Thoracic aorta (tissue), 2 donors: ENCODE measurements at regions not wholly inside any gene's neighbourhood (a gene's known extent, or its start where the extent isn't known, plus 50 kb on each side); places are given as distances from the start of the nearest gene placed in this dataset.

ENCODE experiments used
- ATAC-seq: fragments of 150-250 bp; one replicate; pipeline ENCODE4 v1.8.0; 2017; ENCODE audit warnings: low read depth; ENCODE audit not compliant: insufficient number of reproducible peaks, low FRiP score
- DNase-seq: peaks from one replicate; pipeline ENCODE4 v3.0.0-alpha.2; 2020; ENCODE audit warnings: low spot score
- H3K27ac ChIP-seq, 2 donors: fragments of 200-600 bp; sonication (generic); 1 replicate in 1 of 2; 2 replicates in 1 of 2; pipeline ENCODE4 v1.5.1; 2016; ENCODE audit warnings: mild to moderate bottlenecking in 2 of 2, moderate library complexity in 2 of 2
- H3K27me3 ChIP-seq: fragments of 200-600 bp; sonication (generic); replicated peaks from 2 replicates; pipeline ENCODE4 v1.6.0; 2016; ENCODE audit warnings: mild to moderate bottlenecking; ENCODE audit not compliant: insufficient read depth
- H3K36me3 ChIP-seq: fragments of 200-600 bp; sonication (generic); one replicate; pipeline ENCODE4 v1.5.1; 2016
- H3K4me1 ChIP-seq, 2 donors: fragments of 200-600 bp; sonication (generic); 1 replicate in 1 of 2; 2 replicates in 1 of 2; pipeline versions ENCODE4 v1.5.1 to v1.6.0; 2016; ENCODE audit warnings: low read depth in 2 of 2, mild to moderate bottlenecking in 1 of 2; ENCODE audit not compliant: control insufficient read depth in 1 of 2
- H3K4me3 ChIP-seq: fragments of 200-600 bp; sonication (generic); 2 replicates; pipeline ENCODE4 v1.5.1; 2016; ENCODE audit warnings: mild to moderate bottlenecking
- H3K9me3 ChIP-seq: fragments of 200-600 bp; sonication (generic); 2 replicates; pipeline ENCODE4 v1.5.1; 2016
- CTCF ChIP-seq: fragments of 200-600 bp; sonication (generic); IDR thresholded peaks from one replicate; pipeline ENCODE4 v1.5.1; 2019; ENCODE audit warnings: antibody characterized with exemption

DNA sequence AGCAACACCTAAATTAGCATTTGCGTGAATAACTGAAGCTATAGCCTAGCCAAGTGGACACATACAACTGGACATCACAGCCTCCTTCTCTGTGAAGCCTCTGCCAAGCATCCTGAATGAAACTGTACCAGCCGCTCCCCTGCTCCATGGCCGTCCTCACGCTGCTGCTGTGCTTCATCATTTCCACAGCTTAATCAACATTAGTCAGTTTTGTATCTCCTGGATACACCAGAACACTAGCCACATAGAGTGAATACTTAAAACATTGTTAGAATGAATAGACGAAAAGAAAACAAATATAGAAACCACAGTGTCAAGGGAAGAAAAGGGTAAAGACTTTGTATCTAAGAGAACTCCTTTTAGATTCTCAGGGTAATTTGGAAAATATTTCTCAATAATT, 1526.9 kb downstream of the EFNB2 start:
- H3K4me1 ChIP-seq: no peaks in the 10 kb centered on the region
- no peaks in the 10 kb centered on the region for H3K27me3 ChIP-seq
- ATAC-seq (no peak), DNase-seq (no peak)
- H3K9me3 ChIP-seq: no peaks in the 10 kb centered on the region
- no peak overlapping the region for H3K4me3 ChIP-seq
- TF ChIP-seq CTCF: no peak
- H3K36me3 ChIP-seq: no peaks in the 10 kb centered on the region
- no peak overlapping the region for H3K27ac ChIP-seq

DNA sequence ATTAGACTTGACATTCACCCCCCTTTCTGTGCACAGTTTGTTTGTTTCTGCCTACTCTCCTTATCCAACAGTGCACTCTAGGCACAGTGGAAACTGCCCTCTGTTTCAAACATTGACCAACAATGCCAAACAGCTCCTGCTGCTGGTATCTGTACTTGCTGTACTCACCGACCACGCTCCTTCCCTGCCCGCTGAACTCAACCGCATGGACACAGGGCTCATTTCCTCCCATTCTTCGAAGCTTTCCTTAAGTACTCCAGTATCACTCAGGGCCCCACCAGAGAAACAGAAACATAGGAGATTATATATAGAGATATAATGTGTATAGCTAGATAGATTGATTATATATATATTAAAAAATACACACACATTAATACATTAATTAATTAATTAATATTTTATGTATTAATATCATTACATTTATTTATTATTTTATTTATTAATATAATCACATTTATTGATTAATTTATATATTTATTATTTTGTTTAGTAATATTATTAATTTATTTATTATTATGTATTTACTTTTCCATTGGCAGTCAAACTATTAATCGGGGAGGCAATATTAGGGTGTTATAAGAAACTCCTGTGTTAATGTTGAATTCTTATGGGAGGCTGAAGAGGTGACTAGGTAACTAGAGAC, 1528.2 kb downstream of the EFNB2 start:
- Histone ChIP-seq H3K27me3 (no peaks in the 10 kb centered on the region), H3K27ac (no peak overlapping the region), H3K9me3 (no peaks in the 10 kb centered on the region), H3K4me1 (no peaks in the 10 kb centered on the region), H3K36me3 (no peaks in the 10 kb centered on the region), H3K4me3 (no peak overlapping the region)
- no peak for TF ChIP-seq CTCF
- no peak for ATAC-seq
- DNase-seq: no peak

- TF ChIP-seq CTCF: no peak
- no peak for ATAC-seq
- Histone ChIP-seq H3K4me1 (no peaks in the 10 kb centered on the region), H3K36me3 (no peaks in the 10 kb centered on the region), H3K27me3 (no peaks in the 10 kb centered on the region), H3K27ac (no peak overlapping the region), H3K4me3 (no peak overlapping the region), H3K9me3 (no peaks in the 10 kb centered on the region)
- no peak for DNase-seq
Measured at GRCh38 chr13:104996022-104996421, 1539.4 kb downstream of the EFNB2 start.

DNA sequence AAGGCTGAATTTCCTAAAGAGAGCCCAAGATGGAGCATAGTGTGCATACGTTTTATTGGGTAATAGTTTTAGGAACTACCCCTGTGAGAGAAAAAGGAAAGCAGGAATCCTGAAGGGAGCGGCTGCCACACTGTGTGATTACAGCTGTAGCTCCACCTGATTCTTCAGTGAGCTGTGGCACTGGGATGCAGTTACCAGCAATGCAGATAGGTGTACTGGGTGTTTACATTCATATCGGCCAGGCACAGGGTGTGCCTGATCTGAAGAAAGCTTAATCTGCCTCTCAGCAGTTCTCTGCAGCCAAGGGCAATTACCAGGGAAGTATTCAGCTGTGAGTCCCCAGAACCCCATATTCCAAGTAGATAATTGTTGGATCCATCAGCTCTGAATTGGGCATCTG, 1541.8 kb downstream of the EFNB2 start:
- Histone ChIP-seq H3K36me3 (no peaks in the 10 kb centered on the region), H3K27ac (no peak overlapping the region), H3K4me1 (no peaks in the 10 kb centered on the region), H3K9me3 (no peaks in the 10 kb centered on the region), H3K4me3 (no peak overlapping the region), H3K27me3 (no peaks in the 10 kb centered on the region)
- ATAC-seq: no peak
- TF ChIP-seq CTCF: no peak
- no peak for DNase-seq

DNA sequence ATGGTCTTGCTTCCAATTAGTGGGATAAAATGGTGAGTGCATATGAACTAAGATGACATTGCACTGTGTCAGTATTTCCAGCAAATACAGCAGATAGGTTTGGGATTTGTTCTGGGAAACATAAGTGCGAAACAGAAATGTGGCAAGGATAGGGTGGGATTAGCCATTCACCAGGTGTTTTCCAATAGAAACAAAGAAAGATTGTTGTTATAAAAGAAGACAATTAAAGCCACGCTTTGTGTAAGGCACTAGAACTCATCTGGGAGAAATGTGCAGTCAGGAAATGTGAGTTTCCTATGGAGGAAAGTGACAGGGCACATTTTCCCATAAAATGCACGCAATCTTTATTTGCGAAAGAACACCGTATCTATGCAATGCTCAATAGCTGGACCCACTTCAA, 1547.8 kb downstream of the EFNB2 start:
- no peaks in the 10 kb centered on the region for H3K36me3 ChIP-seq
- no peak for TF ChIP-seq CTCF
- H3K27ac ChIP-seq: no peak overlapping the region

More for the DNA sequence above, 1547.8 kb downstream of the EFNB2 start:
- H3K9me3 ChIP-seq: no peaks in the 10 kb centered on the region
- no peaks in the 10 kb centered on the region for H3K27me3 ChIP-seq
- no peak for ATAC-seq
- no peak overlapping the region for H3K4me3 ChIP-seq
- H3K4me1 ChIP-seq: peaks cover 0 to 7% of the 10 kb centered on the region in 2 donors
- DNase-seq: no peak
